GM21723 (cell line): ENCODE measurements at regions not wholly inside any gene's neighbourhood (a gene's known extent, or its start where the extent isn't known, plus 50 kb on each side); places are given as distances from the start of the nearest gene placed in this dataset.

Experiments used
- ATAC-seq: cut with Tn5 transposase; IDR thresholded peaks from one replicate; pipeline ENCODE4 v1.9.1; 2021; ENCODE audit warnings: mild to moderate bottlenecking, moderate library complexity; ENCODE audit not compliant: unreplicated experiment

DNA sequence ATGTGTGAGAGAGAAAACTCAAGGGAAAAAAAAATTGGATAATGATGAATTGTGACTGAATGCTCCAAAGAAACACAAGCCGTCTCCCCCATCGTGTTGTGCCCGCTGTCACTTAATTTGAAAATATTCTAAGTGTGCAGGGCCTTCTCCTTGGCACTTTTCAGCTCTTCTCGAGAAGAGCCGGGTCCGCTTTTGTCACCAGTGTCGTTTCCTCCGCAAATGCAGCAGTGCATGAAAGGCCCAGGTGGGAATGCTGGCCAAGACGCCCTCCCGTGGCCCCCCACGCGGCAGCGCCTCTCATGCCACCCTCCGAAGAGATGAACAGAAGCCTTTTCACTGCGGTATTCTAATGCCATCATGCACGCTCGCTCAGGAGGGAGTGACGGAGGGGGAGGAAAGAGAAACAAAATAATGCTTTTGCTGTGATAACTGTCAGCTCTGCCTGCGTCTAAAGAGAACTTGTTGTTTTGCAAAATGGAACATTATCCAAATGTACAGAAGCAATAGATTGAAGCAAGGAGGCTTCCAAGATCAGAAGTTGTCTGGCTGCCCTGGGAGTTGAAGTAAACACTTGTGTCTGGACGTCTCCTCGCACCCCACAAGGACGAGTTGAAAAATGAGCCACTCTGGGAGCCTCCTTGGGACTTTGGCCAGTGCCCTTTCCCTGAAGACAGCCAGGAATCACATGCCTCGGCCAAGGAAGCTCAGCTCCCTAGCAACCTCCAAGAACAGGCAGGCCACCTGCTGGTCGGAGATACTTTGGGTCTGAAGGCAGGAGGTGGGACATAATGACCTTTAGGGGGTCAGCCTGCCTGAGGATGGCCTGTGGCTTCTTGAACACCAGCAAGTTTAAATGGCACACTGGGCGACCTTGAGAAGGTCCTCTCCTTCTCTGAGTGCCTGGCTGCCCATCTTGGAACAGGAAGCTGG, 166.1 kb upstream of the ZC3H12A start:
- ATAC-seq, result no peak

- no peak for ATAC-seq
These were observed 164.8 kb upstream of the ZC3H12A start for GRCh38 chr1:37309574-37309973.

GRCh38 chr1:37310064-37310463, 164.3 kb upstream of the ZC3H12A start:
- ATAC-seq, result no peak

GRCh38 chr1:37315371-37315846, 159.0 kb upstream of the ZC3H12A start:
- ATAC-seq, result no peak

DNA sequence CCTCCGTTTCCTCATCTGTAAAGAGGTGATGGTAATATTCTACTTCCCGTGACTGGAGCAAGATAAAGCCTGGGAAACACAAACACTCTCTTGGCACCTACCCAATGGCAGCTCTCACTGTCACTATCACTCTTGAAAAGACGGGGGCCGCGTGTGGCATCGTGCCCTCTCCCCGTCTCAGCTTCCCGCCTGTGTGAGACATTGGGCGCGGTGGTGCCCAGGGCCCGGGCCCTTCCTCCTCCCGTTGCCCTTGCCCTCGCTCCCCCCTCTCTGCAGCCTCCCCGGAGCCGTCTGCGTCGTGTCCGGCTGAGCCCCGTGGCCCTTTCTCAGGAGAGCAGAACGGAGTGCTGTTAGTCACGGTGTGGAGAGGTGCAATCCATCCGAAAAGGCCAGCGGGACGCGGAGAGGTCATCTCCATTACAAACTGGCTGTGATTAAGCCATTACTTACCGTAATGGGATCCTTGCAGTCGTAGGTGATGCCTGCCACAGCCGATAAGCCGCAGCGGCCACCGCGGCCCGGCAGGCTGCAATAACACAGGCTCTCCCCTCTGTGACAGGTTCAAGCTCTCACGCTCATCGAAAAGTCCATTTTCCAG, 156.4 kb upstream of the ZC3H12A start:
- ATAC-seq, result no peak

DNA sequence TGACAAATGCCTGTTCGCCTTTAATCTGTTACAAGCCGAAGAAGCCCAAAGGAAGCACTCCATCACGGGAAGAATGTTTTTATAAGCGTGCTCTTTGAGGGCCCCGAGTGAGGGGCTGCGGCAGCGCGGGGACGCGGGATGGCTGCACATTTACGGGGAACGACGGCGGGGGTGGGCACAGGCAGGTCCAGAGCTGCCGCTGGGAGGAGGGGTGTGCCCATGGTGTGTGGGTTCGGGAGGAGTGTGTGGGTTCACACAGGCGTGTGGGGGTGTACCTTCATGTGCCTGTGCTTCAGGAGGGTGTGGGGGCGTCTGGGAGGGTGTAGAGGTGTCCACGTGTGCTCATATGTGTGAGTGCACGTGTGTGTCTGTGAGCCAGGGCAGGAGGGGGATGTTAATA, 155.9 kb upstream of the ZC3H12A start:
- ATAC-seq, result no peak

DNA sequence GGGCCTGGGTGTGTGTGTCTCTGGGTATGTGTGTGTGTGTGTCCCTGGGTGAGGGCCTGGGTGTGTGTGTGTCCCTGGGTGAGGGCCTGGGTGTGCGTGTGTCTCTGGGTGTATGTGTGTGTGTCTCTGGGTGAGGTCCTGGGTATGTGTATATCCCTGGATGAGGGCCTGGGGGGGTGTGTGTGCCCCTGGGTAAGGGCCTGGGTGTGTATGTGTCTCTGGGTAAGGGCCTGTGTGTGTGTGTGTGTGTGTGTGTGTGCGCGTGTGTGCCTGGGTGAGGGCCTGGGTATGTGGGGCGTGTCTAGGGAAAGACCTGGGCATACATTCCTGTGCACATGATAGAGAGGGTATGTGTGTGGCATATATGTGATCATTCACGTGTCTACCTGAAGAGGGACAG, 155.1 kb upstream of the ZC3H12A start:
- ATAC-seq, result no peak

DNA sequence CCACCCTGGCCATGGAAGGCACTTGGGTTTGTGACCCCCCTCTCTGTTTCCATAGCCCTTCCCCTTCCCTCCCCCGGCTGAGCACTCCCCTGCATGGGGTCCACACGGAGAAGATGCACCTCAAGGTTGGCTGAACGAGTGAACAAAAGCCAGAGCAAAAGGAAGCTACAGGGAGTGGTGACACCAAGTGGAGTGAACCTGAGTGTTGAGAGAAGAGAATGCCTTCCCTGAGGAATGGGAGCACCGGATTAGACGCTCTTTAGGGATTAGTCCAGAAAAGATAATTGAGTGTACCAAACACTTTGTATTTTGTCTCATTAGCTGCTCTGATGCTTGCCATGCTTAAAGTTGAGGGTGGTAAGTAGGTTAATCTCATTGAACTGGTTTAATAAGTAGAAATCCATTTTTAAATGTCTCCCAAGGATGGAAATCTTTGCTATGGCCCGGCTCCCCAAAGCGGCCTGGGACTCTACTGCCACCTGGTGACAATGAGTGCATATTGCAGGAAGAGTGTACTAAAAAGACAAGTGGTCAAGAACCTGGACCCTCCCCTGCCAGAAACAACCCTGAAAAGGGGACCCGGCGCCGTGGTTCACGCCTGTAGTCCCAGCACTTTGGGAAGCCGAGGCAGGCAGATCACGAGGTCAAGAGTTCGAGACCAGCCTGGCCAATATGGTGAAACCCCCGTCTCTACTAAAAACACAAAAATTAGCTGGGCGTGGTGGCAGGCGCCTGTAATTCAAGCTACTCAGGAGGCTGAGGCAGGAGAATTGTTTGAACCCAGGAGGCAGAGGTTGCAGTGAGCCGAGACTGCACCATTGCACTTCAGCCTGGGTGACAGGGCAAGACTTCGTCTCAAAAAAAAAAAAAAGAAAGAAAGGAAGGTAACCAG, 150.6 kb upstream of the ZC3H12A start:
- no peak for ATAC-seq

- ATAC-seq, result no peak
These were observed 149.4 kb upstream of the ZC3H12A start for GRCh38 chr1:37325010-37325409.

DNA sequence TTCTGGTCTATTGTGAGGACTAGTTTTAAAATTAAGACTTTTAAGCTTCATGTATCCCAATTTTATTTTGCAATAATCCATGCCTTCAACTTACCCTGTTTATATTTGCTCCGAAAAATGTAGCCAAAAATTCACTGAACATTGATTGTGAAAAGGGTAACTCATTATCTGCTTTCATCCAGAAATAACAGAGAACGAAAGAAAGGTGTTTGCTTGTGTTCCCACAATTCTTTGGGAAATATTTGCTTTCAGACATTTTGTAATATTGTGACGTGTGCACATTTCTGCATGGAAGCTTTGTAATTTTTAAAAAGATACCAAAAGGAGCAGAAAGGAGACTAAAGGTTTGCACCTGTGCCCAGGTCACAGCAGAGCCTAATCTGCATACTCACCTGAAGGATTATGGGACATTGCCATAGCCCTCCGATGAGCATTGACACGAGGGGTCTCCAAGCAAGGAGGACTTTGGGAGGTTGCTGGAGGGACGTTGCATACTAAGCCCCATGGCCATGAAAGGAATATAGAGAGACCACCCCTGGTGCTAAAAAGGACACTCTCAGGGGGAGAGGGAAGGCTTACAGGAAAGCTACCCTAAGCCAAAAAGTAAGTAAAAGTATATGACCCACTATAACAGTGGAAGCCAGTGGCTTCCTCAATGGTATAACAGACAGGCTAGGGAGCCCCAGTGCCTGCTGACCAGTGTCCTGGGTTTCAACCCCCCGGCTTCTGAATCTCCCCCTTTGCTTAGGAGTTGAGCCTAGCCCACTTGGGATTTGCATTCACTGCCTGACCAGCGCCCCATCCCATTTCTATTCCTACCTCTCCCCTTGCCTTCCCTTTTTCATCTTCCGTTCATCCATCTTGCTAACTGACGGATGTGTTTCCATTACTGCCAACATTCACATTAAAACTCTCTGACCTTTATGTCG, 148.6 kb upstream of the ZC3H12A start:
- ATAC-seq, result no peak

DNA sequence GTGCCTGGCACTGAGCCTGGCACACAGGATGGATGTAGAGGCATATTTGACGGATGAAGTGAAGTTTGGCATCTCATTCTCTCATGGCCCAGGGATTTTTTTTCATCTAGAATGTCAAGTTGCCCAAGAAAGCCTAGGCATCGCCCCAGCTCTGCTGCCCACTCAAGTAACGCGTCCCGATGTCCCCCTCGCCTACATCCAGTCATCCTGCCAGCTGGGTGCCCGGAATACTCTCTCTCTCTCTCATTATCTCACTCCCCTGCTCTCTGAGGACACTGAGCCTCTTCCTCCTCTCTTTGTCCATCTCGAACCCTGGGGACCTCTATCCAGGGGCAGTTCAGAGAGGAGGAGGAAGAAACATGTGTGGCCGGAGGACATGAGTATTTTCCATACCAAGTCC, 142.3 kb upstream of the ZC3H12A start:
- no peak for ATAC-seq

DNA sequence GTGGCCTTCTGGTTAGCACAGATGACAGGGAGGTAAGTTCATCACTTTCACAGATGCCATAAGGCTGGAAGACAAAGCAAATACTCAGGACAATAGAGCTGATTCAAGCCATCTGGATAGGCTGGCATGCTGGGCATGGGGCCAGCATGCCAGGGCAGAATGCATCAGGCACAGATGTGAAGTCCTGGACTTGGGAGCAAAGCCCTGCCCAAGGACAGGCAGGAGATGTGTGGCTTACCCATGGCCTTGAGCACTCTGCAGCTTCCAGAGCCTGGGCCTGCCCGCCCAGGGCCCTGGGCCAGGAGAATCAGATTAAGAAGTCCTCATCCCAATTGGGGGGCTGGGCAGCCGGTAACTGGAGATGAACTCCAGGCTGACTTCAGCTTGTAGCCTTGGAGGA, 135.7 kb upstream of the ZC3H12A start:
- no peak for ATAC-seq

DNA sequence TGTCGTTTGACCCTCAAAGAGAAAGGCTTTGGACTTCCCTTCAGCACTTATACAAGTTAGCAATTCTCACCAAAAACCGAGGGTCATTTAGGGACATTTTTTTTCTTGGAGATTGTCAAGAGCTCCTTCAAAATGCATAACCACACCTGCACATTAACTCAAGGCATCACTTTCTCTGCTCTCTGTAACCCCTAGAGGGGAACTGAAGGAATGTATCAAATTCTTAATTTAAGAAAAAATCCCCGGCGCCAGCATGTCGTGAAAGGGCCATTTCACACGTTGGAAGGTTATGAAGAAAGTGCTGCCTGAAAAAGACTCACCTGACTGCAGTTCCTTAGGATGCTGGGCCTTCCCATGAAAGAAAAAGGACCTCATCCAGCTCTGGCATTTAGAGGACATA, 131.6 kb upstream of the ZC3H12A start:
- no peak for ATAC-seq

DNA sequence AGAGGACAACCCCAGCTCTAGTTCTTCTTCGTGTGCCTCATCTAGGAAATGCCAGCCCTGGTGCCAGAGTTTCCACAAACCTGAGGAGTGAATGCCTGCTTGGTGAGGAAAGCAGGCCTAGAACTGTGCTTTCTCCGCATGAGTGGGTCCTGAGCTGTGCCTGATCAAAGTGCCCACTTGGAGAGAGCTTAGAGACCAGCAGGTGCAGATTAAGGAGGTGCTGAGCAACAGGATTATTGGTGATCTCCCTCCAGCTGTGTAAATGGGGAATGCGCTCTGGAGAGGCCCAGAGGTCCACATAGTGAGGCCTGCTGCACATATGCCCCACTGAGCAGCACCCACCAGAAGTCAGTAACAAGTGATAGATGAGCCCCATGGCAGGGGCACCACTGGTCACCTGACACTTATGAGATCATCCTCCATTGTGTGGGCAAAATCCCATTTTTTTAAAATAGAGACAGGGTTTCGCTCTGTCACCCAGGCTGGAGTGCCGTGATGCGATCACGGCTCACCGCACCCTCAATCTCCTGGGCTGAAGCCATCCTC, 127.2 kb upstream of the ZC3H12A start:
- no peak for ATAC-seq

DNA sequence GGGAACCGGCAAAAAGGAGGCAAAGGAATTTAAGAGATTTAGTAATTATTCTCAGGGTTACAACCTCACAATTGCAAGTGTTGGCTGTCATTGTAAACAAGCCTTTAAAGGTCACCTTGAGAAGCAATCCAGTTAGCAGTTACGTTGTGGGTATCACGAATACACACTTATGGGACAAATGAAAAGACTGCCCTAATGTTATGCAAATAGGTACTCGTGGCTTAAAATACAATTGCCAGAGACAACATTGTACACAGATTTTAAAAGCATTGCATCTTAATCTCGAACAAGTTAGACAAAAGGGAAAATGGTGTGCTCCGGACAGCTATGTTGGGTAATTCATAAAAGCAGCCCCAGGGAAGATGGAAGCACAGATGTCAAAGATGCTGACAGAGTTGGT, 120.5 kb upstream of the ZC3H12A start:
- no peak for ATAC-seq

GRCh38 chr1:37354876-37355650, 119.3 kb upstream of the ZC3H12A start:
- ATAC-seq, result no peak

DNA sequence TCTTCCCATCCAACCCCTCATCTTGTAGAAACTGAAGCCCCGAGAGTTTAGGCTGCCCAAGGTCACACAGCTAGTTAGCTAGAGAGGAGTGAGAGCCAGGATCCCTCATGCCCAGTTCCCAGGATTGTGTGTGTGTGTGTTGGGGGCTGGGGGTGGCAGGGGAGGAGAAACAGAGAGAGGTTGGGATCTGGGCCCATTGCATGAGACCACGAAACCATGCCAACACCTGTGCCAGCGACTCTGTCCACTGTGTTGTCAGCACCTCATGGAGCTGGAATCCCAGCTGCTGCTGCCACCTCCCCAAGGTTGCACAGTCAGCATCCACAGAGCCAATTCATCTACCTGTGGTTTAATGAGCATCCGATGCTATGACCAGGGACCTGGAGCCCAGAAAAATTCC, 115.4 kb upstream of the ZC3H12A start:
- ATAC-seq, result no peak

DNA sequence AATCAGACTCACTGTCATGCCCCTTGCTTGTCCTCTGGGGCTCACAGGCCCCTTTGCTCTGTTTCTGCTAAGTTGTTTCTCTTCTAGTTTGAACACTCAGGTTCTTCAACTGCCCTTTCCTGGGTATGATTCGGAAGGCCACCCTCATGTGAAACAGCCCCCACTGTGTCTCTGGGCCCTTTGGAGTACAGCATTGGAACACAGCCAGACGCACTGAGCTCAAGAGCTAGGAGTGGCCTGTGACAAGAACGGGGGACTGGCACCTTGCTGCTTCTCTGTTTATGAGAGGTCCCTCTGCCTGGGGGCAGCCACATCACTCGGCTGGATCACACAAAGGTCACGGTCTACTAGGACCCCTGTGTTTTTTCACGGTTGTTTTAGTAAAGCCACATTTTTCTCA, 114.4 kb upstream of the ZC3H12A start:
- no peak for ATAC-seq
